ENCODE measurements at regions not wholly inside any gene's neighbourhood (a gene's known extent, or its start where the extent isn't known, plus 50 kb on each side); places are given as distances from the start of the nearest gene placed in this dataset.

DNA sequence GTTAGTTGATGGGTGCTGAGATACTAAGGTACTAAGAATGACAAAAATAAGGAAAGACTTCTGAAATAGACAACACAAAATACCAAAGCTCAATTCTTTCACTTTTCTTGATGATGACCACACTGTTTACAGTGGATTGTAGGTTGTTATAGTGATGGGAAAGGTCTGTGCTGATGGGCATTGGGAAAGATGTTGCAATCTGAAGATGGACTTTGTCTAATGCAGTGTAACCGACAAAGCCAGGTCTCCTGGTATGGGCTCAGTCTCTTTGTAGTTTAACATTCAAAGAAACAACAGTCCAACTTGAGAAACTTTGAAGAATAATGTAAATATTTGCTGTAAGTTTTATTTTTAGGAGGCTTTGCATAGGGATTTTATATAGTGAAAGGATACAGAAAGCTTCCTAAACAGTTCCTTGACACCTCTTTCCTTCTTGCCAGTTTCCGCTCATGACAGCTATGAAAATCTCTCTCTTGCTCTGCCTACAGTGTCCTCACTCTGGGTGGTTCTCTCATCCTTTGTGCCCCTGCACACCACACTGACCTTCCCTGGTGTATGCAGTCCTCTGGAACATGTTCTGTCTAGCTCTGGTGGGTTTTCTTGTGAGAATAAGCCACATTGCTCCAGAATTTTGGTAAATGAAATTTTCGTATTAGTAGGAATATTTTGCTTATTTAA lies 172.2 kb downstream of the KCNRG start:
- Histone ChIP-seq H3K4me2 (no peak overlapping the region), H3K9ac (no peak overlapping the region), H3K4me3 (no peak overlapping the region), H3K36me3 (no peaks in the 10 kb centered on the region), H3K4me1 (no peaks in the 10 kb centered on the region), H3K27ac (no peak overlapping the region), H3K27me3 (no peaks in the 10 kb centered on the region), H3K9me3 (no peaks in the 10 kb centered on the region), H4K20me1 (no peaks in the 10 kb centered on the region)
- no peak for TF ChIP-seq Cebpa-rat (IDR thresholded peaks at IDR 0.05)

GRCh38 chr13:50188696-50189095 lies 173.5 kb downstream of the KCNRG start:
- Histone ChIP-seq H4K20me1 (no peaks in the 10 kb centered on the region), H3K27me3 (no peaks in the 10 kb centered on the region), H3K9me3 (no peaks in the 10 kb centered on the region), H3K27ac (no peak overlapping the region), H3K9ac (no peak overlapping the region), H3K4me2 (no peak overlapping the region), H3K36me3 (no peaks in the 10 kb centered on the region), H3K4me1 (no peaks in the 10 kb centered on the region), H3K4me3 (no peak overlapping the region)
- TF ChIP-seq Cebpa-rat (IDR thresholded peaks at IDR 0.05): no peak

DNA sequence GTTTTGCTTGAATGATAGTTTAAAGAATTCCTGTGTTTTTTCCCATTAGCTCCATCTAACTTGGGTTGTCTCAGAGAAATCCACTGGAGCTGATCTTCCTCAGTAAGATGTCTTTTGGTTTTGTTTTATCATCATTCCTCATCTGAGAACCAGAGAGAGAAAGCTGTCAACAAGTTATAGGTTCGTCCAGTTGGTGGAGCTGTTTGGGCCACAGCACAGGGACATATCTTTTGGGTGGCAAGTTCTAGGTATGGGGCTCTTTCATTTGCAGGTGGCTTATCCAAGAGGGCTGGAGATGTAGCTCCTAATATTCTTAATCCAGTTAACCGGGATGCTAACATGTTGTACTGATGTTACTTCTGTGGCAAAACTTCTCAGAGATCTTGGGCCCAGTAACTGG lies 174.2 kb downstream of the KCNRG start:
- no peak for TF ChIP-seq Cebpa-rat (IDR thresholded peaks at IDR 0.05)
- H3K4me2 ChIP-seq: no peak overlapping the region

DNA sequence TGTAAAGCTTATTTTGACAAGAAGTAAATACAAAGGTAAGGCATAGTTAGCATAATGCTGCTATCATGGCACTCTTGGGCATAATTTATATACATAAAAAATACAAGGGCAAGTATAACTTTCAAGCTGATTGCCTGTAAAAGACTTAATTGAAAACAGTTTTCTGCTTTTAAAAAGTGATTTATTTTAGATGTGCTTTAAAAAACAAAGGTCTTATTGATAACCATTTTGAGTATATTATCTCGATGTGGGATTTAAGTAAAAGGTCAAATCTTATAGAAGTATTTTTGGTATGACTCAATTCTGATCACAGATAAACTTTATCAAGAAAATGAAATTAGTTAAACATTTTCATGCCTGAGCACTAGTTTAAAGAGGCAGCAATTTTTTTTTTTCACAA lies 175.8 kb downstream of the KCNRG start:
- H3K4me3 ChIP-seq: no peak overlapping the region
- no peaks in the 10 kb centered on the region for H4K20me1 ChIP-seq
- no peaks in the 10 kb centered on the region for H3K4me1 ChIP-seq
- no peaks in the 10 kb centered on the region for H3K27me3 ChIP-seq
- no peaks in the 10 kb centered on the region for H3K9me3 ChIP-seq
- H3K27ac ChIP-seq: no peak overlapping the region
- no peaks in the 10 kb centered on the region for H3K36me3 ChIP-seq
- no peak for TF ChIP-seq Cebpa-rat (IDR thresholded peaks at IDR 0.05)
- no peak overlapping the region for H3K4me2 ChIP-seq
- H3K9ac ChIP-seq: no peak overlapping the region

More for the DNA sequence above, 174.2 kb downstream of the KCNRG start:
- Histone ChIP-seq H3K4me3 (no peak overlapping the region), H3K4me1 (no peaks in the 10 kb centered on the region), H4K20me1 (no peaks in the 10 kb centered on the region), H3K36me3 (no peaks in the 10 kb centered on the region), H3K27me3 (no peaks in the 10 kb centered on the region), H3K9ac (no peak overlapping the region), H3K27ac (no peak overlapping the region), H3K9me3 (no peaks in the 10 kb centered on the region)

GRCh38 chr13:50192272-50192813 lies 177.1 kb downstream of the KCNRG start:
- Histone ChIP-seq H3K4me3 (no peak overlapping the region), H3K27me3 (no peaks in the 10 kb centered on the region), H3K9ac (no peak overlapping the region), H3K4me2 (no peak overlapping the region), H3K36me3 (no peaks in the 10 kb centered on the region), H3K4me1 (no peaks in the 10 kb centered on the region), H3K27ac (no peak overlapping the region), H3K9me3 (no peaks in the 10 kb centered on the region), H4K20me1 (no peaks in the 10 kb centered on the region)
- no peak for TF ChIP-seq Cebpa-rat (IDR thresholded peaks at IDR 0.05)

DNA sequence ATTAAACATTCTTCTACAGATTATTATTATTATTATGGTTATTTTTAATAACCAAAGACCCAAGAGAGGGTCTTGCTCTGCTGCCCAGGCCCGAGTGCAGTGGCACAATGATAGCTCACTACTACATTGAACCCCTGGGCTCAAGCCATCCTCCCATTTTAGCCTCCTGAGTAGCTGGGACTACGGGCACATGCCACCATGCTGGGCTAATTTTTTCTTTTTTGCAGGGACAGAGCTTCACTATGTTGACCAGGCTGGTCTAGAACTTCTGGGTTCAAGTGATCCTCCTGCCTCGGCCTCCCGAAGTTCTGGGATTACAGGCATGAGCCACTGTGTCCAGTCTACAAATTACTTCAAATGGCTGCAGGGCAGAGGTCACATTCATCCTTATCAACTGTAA lies 179.8 kb downstream of the KCNRG start:
- Histone ChIP-seq H3K9me3 (no peaks in the 10 kb centered on the region), H3K4me3 (no peak overlapping the region), H3K27me3 (no peaks in the 10 kb centered on the region), H3K4me2 (no peak overlapping the region), H3K9ac (no peak overlapping the region), H4K20me1 (no peaks in the 10 kb centered on the region), H3K4me1 (no peaks in the 10 kb centered on the region), H3K27ac (no peak overlapping the region), H3K36me3 (no peaks in the 10 kb centered on the region)
- TF ChIP-seq Cebpa-rat (IDR thresholded peaks at IDR 0.05): no peak

DNA sequence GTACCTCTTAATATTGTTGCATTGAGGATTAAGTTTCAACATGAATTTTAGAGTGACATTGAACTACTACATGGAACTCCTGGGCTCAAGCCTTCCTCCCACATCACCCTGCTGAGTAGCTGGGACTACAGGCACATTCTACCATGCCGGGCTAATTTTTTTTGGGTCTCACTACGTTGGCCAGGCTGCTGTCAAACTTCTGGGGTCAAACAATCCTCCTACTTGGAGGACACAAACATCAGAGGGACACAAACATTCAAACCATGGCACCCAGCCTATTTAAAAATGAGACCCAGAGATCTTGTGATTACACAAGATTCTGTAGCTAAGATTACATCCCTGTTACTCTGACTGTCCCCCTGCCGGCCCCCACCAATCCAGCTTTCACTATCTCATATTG lies 180.9 kb downstream of the KCNRG start:
- Histone ChIP-seq H3K36me3 (no peaks in the 10 kb centered on the region), H3K9ac (no peak overlapping the region), H3K4me3 (no peak overlapping the region), H3K9me3 (no peaks in the 10 kb centered on the region), H3K4me2 (no peak overlapping the region), H4K20me1 (no peaks in the 10 kb centered on the region), H3K27me3 (no peaks in the 10 kb centered on the region), H3K27ac (no peak overlapping the region), H3K4me1 (no peaks in the 10 kb centered on the region)
- no peak for TF ChIP-seq Cebpa-rat (IDR thresholded peaks at IDR 0.05)

- H4K20me1 ChIP-seq: no peaks in the 10 kb centered on the region
- no peak overlapping the region for H3K4me2 ChIP-seq
- H3K27ac ChIP-seq: no peak overlapping the region
- no peak overlapping the region for H3K9ac ChIP-seq
- no peak for TF ChIP-seq Cebpa-rat (IDR thresholded peaks at IDR 0.05)
- no peak overlapping the region for H3K4me3 ChIP-seq
- no peaks in the 10 kb centered on the region for H3K27me3 ChIP-seq
- H3K36me3 ChIP-seq: no peaks in the 10 kb centered on the region
- H3K9me3 ChIP-seq: no peaks in the 10 kb centered on the region
- no peaks in the 10 kb centered on the region for H3K4me1 ChIP-seq
Observed at GRCh38 chr13:50197705-50198104, 182.5 kb downstream of the KCNRG start.

DNA sequence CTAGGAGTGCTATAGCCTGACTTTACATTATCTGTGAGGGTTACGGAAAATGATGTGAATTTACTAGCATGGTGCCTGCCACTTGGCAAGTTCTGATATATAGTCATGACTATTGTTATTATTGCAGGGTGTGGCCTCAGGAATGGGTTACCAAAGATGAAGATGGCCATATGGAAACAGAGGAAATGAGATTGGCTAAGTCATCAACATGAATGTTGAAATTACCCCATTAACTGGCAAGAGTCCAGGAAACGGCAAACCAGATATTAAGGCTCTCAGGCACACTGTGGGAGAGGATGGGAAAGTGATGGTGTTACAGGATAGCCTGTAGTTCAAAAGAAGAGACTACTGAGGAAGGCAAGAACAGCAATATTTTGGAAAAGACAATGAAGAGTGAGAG lies 183.3 kb downstream of the KCNRG start:
- Histone ChIP-seq H3K27me3 (no peaks in the 10 kb centered on the region), H3K9me3 (no peaks in the 10 kb centered on the region), H3K4me3 (no peak overlapping the region), H3K4me2 (no peak overlapping the region), H3K27ac (no peak overlapping the region), H3K4me1 (no peaks in the 10 kb centered on the region), H3K9ac (no peak overlapping the region), H3K36me3 (no peaks in the 10 kb centered on the region), H4K20me1 (no peaks in the 10 kb centered on the region)
- no peak for TF ChIP-seq Cebpa-rat (IDR thresholded peaks at IDR 0.05)

- no peak overlapping the region for H3K27ac ChIP-seq
- H4K20me1 ChIP-seq: no peaks in the 10 kb centered on the region
- H3K4me1 ChIP-seq: no peaks in the 10 kb centered on the region
- no peaks in the 10 kb centered on the region for H3K27me3 ChIP-seq
- no peak overlapping the region for H3K9ac ChIP-seq
- no peak overlapping the region for H3K4me2 ChIP-seq
- no peak for TF ChIP-seq Cebpa-rat (IDR thresholded peaks at IDR 0.05)
- no peak overlapping the region for H3K4me3 ChIP-seq
- H3K9me3 ChIP-seq: no peaks in the 10 kb centered on the region
- no peaks in the 10 kb centered on the region for H3K36me3 ChIP-seq
Observed at GRCh38 chr13:50200569-50200968, 185.3 kb downstream of the KCNRG start.

DNA sequence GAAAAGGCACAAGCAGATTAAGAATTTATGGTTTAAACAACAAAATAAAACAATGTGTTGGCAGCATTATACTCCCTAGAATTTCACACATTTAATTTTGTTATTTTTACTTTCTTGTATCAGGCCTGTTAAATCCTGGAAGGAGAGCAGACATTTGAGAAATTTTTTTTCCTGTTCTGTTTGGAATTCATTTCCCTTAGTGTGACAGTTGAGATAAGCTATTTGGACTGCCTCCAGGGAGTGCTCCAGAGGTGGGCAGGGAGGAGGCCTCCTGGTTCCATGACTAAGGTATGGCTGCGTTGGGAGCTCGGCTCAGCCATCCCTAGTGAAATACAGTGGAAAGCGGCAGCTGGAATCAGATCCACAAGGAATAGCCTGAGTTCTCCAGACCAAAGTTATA lies 185.7 kb downstream of the KCNRG start:
- Histone ChIP-seq H3K4me1 (no peaks in the 10 kb centered on the region), H4K20me1 (no peaks in the 10 kb centered on the region), H3K27ac (no peak overlapping the region), H3K9ac (no peak overlapping the region), H3K9me3 (no peaks in the 10 kb centered on the region), H3K36me3 (no peaks in the 10 kb centered on the region), H3K4me3 (no peak overlapping the region), H3K4me2 (no peak overlapping the region), H3K27me3 (no peaks in the 10 kb centered on the region)
- TF ChIP-seq Cebpa-rat (IDR thresholded peaks at IDR 0.05): no peak

Measured in BLaER1 (cell line).